IMR-90 (cell line): ENCODE measurements at regions not wholly inside any gene's neighbourhood (a gene's known extent, or its start where the extent isn't known, plus 50 kb on each side); places are given as distances from the start of the nearest gene placed in this dataset.

Experiments used
- ATAC-seq: fragments of 200-7000 bp; cut with Tn5 transposase; 2 replicates; pipeline ENCODE4 v1.9.1; 2020; ENCODE audit warnings: low read depth, mild to moderate bottlenecking, moderate library complexity
- BruUV-seq: library from RNA; stranded (reverse); fragments of 400-500 nt; replicated peaks from 2 replicates; lab custom pipeline; 2021; lab: Mats Ljungman, UMichigan
- CTCF ChIA-PET: fragments of 300-600 bp; formaldehyde crosslinking; extraction: SDS; loops from one replicate; lab custom pipeline; 2021; ENCODE audit warnings: antibody characterized with exemption; lab: Yijun Ruan, JAX
- POLR2A ChIA-PET: fragments of 300-600 bp; sonication (Branson Sonifier 250); formaldehyde crosslinking; loops from one replicate; lab custom pipeline; 2022; ENCODE audit warnings: antibody characterized with exemption; ENCODE audit not compliant: unreplicated experiment; lab: Charles Lee
- DNase-seq: peaks from one replicate; pipeline ENCODE4 v3.0.0; 2013
- H2AFZ ChIP-seq: replicated peaks from 2 replicates; pipeline ENCODE3; 2013; ENCODE audit warnings: low read length, mild to moderate bottlenecking; ENCODE audit not compliant: poor library complexity
- H2AK5ac ChIP-seq: 2 replicates; pipeline ENCODE4 v1.6.1; 2013; ENCODE audit warnings: low read depth, low read length, inconsistent platforms
- H2AK9ac ChIP-seq: replicated peaks from 2 replicates; pipeline ENCODE3; 2013; ENCODE audit warnings: mild to moderate bottlenecking, low read depth, low read length, moderate library complexity; ENCODE audit not compliant: poor library complexity
- H2BK120ac ChIP-seq: 2 replicates; pipeline ENCODE4 v1.6.1; 2013; ENCODE audit warnings: low read depth, low read length, inconsistent platforms
- H2BK15ac ChIP-seq: 3 replicates; pipeline ENCODE4 v1.6.1; 2013; ENCODE audit warnings: low read depth, low read length, inconsistent platforms
- H2BK20ac ChIP-seq: 2 replicates; pipeline ENCODE4 v1.6.1; 2013; ENCODE audit warnings: low read depth, mild to moderate bottlenecking, inconsistent platforms, low read length, moderate library complexity
- H2BK5ac ChIP-seq: 2 replicates; pipeline ENCODE4 v1.6.1; 2013; ENCODE audit warnings: mild to moderate bottlenecking, low read depth, low read length, inconsistent platforms; ENCODE audit not compliant: poor library complexity, severe bottlenecking
- H3K14ac ChIP-seq: replicated peaks from 2 replicates; pipeline ENCODE4 v1.6.1; 2013; ENCODE audit warnings: low read depth, low read length, inconsistent platforms
- H3K18ac ChIP-seq: 2 replicates; pipeline ENCODE4 v1.6.1; 2013; ENCODE audit warnings: low read depth, low read length, control low read depth
- H3K23ac ChIP-seq: 2 replicates; pipeline ENCODE4 v1.6.1; 2013; ENCODE audit warnings: low read depth, low read length, inconsistent platforms
- H3K27ac ChIP-seq: 2 replicates; pipeline ENCODE4 v1.5.1; 2013; ENCODE audit warnings: mild to moderate bottlenecking, control low read depth, low read length; ENCODE audit not compliant: insufficient read depth
- H3K27me3 ChIP-seq: 2 replicates; pipeline ENCODE4 v1.6.1; 2013; ENCODE audit warnings: low read length; ENCODE audit not compliant: control insufficient read depth, insufficient read depth
- H3K36me3 ChIP-seq: 2 replicates; pipeline ENCODE4 v1.6.1; 2013; ENCODE audit warnings: low read length, mixed read lengths; ENCODE audit not compliant: control insufficient read depth, insufficient read depth
- H3K4ac ChIP-seq: 2 replicates; pipeline ENCODE4 v1.6.1; 2013; ENCODE audit warnings: low read depth, low read length, inconsistent platforms
- H3K4me1 ChIP-seq: 2 replicates; pipeline ENCODE4 v1.6.1; 2013; ENCODE audit warnings: low read length, mixed read lengths; ENCODE audit not compliant: control insufficient read depth, insufficient read depth
- H3K4me2 ChIP-seq: 2 replicates; pipeline ENCODE4 v1.6.1; 2013; ENCODE audit warnings: low read depth, mild to moderate bottlenecking, control low read depth, low read length, moderate library complexity
- H3K4me3 ChIP-seq: 2 replicates; pipeline ENCODE4 v1.5.1; 2013; ENCODE audit warnings: low read depth, mild to moderate bottlenecking, control low read depth, low read length, moderate library complexity; ENCODE audit not compliant: insufficient read depth
- H3K56ac ChIP-seq: 2 replicates; pipeline ENCODE4 v1.6.1; 2013; ENCODE audit warnings: low read length, inconsistent platforms; ENCODE audit not compliant: insufficient read depth; ENCODE audit errors: extremely low read depth
- H3K79me1 ChIP-seq, 2 experiments: 2 replicates each; pipeline ENCODE4 v1.6.1; 2013; ENCODE audit warnings: low read length in 2 of 2, inconsistent platforms in 1 of 2, low read depth in 1 of 2
- H3K9ac ChIP-seq: 2 replicates; pipeline ENCODE4 v1.6.1; 2013; ENCODE audit warnings: low read depth, low read length, control low read depth
- H3K9me1 ChIP-seq: 2 replicates; pipeline ENCODE4 v1.6.1; 2013; ENCODE audit warnings: low read length, inconsistent platforms; ENCODE audit not compliant: insufficient read depth
- H3K9me3 ChIP-seq: 2 replicates; pipeline ENCODE4 v1.6.1; 2013; ENCODE audit warnings: low read length; ENCODE audit not compliant: control insufficient read depth, insufficient read depth
- H4K20me1 ChIP-seq: 2 replicates; pipeline ENCODE4 v1.6.1; 2013; ENCODE audit warnings: low read length, inconsistent platforms; ENCODE audit not compliant: insufficient read depth
- H4K5ac ChIP-seq: 2 replicates; pipeline ENCODE4 v1.6.1; 2013; ENCODE audit warnings: mild to moderate bottlenecking, low read depth, low read length, control low read depth
- H4K8ac ChIP-seq, 2 experiments: 2 replicates each; pipeline ENCODE4 v1.6.1; 2013; ENCODE audit warnings: low read depth in 2 of 2, low read length in 2 of 2, control low read depth in 1 of 2, inconsistent platforms in 1 of 2
- H4K91ac ChIP-seq: 2 replicates; pipeline ENCODE4 v1.6.1; 2013; ENCODE audit warnings: low read depth, low read length, inconsistent platforms; ENCODE audit not compliant: insufficient read depth
- BHLHE40 ChIP-seq: fragments of 150-350 bp; IDR thresholded peaks from 2 replicates; pipeline ENCODE4 v1.6.1; 2016; ENCODE audit warnings: mild to moderate bottlenecking, low read depth, low read length
- CHD1 ChIP-seq: IDR thresholded peaks from 2 replicates; pipeline ENCODE4 v1.6.1; 2012; ENCODE audit warnings: low read depth, low read length, improper control_type of control experiment
- USF2 ChIP-seq: fragments of 150-350 bp; IDR thresholded peaks from 2 replicates; pipeline ENCODE4 v1.6.1; 2017; ENCODE audit warnings: mild to moderate bottlenecking, antibody characterized with exemption, low read length, low read depth
- WGBS, 2 experiments: methylation state at CpG; one replicate each; pipeline versions ENCODE4 v1.1.5 to v1.1.7; 2013; ENCODE audit warnings: missing lambda C conversion rate in 2 of 2; ENCODE audit not compliant: insufficient read length in 1 of 2; ENCODE audit errors: extremely low coverage in 2 of 2; 5-methylcytosine and 5-hydroxymethylcytosine counted together
- dilution Hi-C: fragments of 300-500 bp; cut with HindIII; formaldehyde crosslinking; loops from one replicate; pipeline ENCODE4 v1.14.3; 2018; ENCODE audit warnings: low sequenced_read_pairs; ENCODE audit not compliant: unreplicated experiment
- in situ Hi-C: fragments of 300-500 bp; cut with MboI; formaldehyde crosslinking; loops from 3 replicates; pipeline ENCODE4 v1.14.3; 2019; ENCODE audit warnings: low sequenced_read_pairs, inconsistent platforms, mixed read lengths
- intact Hi-C: fragments of 100-400 bp; cut with micrococcal nuclease; formaldehyde crosslinking; loops from 2 replicates; pipeline ENCODE4 v1.10.0; 2022

GRCh38 chr10:131371571-131371970, 60.0 kb upstream of the TCERG1L start:
- no peak overlapping the region for H4K8ac ChIP-seq
- no peak overlapping the region for H2AK5ac ChIP-seq
- ChIA-PET CTCF (no interaction called here), POLR2A (no interaction called here)
- H3K27ac ChIP-seq: no peak overlapping the region
- H3K14ac ChIP-seq: no peak overlapping the region
- peaks cover 41% of the 10 kb centered on the region for H3K9me3 ChIP-seq
- no peak overlapping the region for H2BK120ac ChIP-seq
- in situ Hi-C loops (no loop called here), intact Hi-C loops (no loop called here), dilution Hi-C loops (no loop called here)
- no peak overlapping the region for H2BK5ac ChIP-seq
- no peak overlapping the region for H3K9ac ChIP-seq
- H3K27me3 ChIP-seq: no peaks in the 10 kb centered on the region
- no peak overlapping the region for H2BK15ac ChIP-seq
- BruUV-seq: no TSS peak
- H3K9me1 ChIP-seq: no peaks in the 10 kb centered on the region
- H3K36me3 ChIP-seq: no peaks in the 10 kb centered on the region
- H3K4me2 ChIP-seq: no peak overlapping the region
- no peak overlapping the region for H3K56ac ChIP-seq
- no peak overlapping the region for H2AK9ac ChIP-seq
- no peak overlapping the region for H3K4me3 ChIP-seq
- H4K91ac ChIP-seq: no peak overlapping the region
- no peaks in the 10 kb centered on the region for H3K79me1 ChIP-seq
- no peak overlapping the region for H3K23ac ChIP-seq
- ATAC-seq (no peak), DNase-seq (no peak)
- no peak overlapping the region for H2BK20ac ChIP-seq
- H2AFZ ChIP-seq: no peak overlapping the region
- H4K20me1 ChIP-seq: no peaks in the 10 kb centered on the region
- no peak overlapping the region for H3K18ac ChIP-seq
- WGBS, 2 experiments: 67% methylated on average over 3 of the region's 8 CpGs; no CpG with 5 or more reads in 1 of the 2 experiments
- no peak overlapping the region for H3K4ac ChIP-seq
- H4K5ac ChIP-seq: no peak overlapping the region
- H3K4me1 ChIP-seq: no peaks in the 10 kb centered on the region
- TF ChIP-seq BHLHE40 (no peak), USF2 (no peak), CHD1 (no peak)
